ENCODE measurements at regions not wholly inside any gene's neighbourhood (a gene's known extent, or its start where the extent isn't known, plus 50 kb on each side); places are given as distances from the start of the nearest gene placed in this dataset.

DNA sequence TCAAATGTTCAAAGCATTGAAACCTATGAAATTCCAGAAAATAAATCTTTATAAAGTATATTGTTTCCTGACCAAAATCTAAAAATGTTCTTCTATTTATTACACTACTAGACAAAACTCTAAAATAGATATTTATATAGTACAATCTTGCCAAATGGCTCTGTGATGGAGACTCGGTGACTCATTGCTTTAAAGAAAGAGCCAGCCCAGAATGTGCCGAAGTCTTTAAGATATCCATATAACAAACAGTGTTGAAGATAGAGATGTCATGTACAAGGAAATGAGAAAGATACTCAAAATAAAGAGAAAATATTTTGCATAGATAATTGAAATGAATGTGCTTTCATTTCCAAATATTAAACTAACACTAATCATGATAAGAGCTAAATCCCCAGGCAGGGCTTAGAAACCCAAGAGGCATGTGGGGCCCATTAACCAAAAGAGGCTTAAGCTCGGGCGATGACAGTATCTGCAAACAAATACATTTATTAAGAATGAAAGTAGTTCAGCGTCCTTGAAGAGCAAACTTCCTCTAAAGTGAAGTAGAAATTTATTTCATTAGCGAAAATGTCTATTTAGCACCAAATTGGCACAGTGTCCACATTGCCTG is 102.1 kb upstream of the FAM9B start:
- WGBS, 5 donors = 50 to 68% (median 60%) methylated on average over 6 of the region's 6 CpGs
- TF ChIP-seq POLR2AphosphoS5 (IDR thresholded peaks at IDR 0.05) = no peak
- no peak for TF ChIP-seq POLR2A (IDR thresholded peaks at IDR 0.05)
- TF ChIP-seq, protein P1, sequence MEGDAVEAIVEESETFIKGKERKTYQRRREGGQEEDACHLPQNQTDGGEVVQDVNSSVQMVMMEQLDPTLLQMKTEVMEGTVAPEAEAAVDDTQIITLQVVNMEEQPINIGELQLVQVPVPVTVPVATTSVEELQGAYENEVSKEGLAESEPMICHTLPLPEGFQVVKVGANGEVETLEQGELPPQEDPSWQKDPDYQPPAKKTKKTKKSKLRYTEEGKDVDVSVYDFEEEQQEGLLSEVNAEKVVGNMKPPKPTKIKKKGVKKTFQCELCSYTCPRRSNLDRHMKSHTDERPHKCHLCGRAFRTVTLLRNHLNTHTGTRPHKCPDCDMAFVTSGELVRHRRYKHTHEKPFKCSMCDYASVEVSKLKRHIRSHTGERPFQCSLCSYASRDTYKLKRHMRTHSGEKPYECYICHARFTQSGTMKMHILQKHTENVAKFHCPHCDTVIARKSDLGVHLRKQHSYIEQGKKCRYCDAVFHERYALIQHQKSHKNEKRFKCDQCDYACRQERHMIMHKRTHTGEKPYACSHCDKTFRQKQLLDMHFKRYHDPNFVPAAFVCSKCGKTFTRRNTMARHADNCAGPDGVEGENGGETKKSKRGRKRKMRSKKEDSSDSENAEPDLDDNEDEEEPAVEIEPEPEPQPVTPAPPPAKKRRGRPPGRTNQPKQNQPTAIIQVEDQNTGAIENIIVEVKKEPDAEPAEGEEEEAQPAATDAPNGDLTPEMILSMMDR (IDR thresholded peaks at IDR 0.05 in 8 of 11, conservative IDR thresholded peaks at IDR 0.05 in 3 of 11) = no peak
- intact Hi-C loops (cut with DNase I; ENCODE audit: low total_unique reads) = no loop called here

DNA sequence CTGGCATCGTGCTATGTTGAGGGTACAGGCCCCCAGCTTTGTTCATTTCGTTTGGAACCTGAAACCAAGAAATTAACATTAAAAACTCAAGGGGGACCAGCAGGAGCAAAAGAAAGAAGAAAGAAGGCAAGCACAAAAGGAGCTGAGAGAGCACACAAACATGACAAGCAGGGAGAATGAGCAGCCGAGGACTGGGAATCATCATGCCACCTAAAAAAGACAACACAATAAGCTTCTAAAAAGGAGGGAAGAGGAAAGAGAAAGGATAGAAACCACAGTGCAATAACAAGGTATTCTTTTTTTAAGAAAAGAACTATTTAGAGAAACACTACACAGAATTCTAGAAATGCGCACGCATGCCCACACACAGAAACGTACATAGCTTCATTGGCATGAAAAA is 103.2 kb upstream of the FAM9B start:
- no peaks in the 10 kb centered on the region for H3K4me1 ChIP-seq
- H3K36me3 ChIP-seq = no peaks in the 10 kb centered on the region
- no peak overlapping the region for H3K27ac ChIP-seq
- TF ChIP-seq, protein P1 (IDR thresholded peaks at IDR 0.05 in 8 of 11, conservative IDR thresholded peaks at IDR 0.05 in 3 of 11) = no peak
- no peak for TF ChIP-seq POLR2AphosphoS5 (IDR thresholded peaks at IDR 0.05)
- TF ChIP-seq POLR2A (IDR thresholded peaks at IDR 0.05) = no peak
- intact Hi-C loops (cut with DNase I; ENCODE audit: low total_unique reads) = no loop called here
- H3K9me3 ChIP-seq = peaks cover 0 to 4% (median 0%) of the 10 kb centered on the region in 8 donors
- no peak for DNase-seq
- H3K4me3 ChIP-seq = no peak overlapping the region
- 83 to 95% (median 92%) methylated on average over 6 of the region's 6 CpGs for WGBS, 5 donors
- no peaks in the 10 kb centered on the region for H3K27me3 ChIP-seq (replicated peaks in 1 of 7)

More for the DNA sequence above, 102.1 kb upstream of the FAM9B start:
- Histone ChIP-seq H3K27ac (no peak overlapping the region), H3K4me1 (no peaks in the 10 kb centered on the region), H3K27me3 (replicated peaks in 1 of 7) (no peaks in the 10 kb centered on the region), H3K36me3 (no peaks in the 10 kb centered on the region), H3K4me3 (no peak overlapping the region), H3K9me3 (peaks cover 0 to 4% (median 0%) of the 10 kb centered on the region in 8 donors)
- no peak for DNase-seq

DNA sequence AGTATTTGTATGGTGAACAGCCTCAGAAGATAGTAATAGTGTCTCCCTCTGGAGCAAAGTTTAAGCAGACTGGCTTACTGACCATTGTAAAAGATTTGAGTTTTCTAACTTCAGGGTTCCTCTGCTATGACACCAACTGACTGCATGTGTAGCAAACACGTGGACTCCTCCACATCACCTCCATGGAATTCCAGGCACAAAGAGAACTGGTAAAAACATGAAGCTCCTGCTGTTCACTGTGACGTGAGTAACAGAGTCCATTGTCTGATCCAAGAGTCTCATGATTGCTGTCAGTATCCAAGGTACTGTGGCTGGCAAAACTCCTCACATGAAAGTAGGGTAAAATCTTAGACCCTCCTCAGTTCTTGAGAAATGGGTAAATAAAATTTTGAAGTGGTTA is 107.6 kb upstream of the FAM9B start:
- DNase-seq = no peak
- H3K27ac ChIP-seq = no peak overlapping the region
- WGBS, 5 donors = 65 to 85% (median 83%) methylated on average over 2 of the region's 2 CpGs
- H3K4me1 ChIP-seq = no peaks in the 10 kb centered on the region
- H3K4me3 ChIP-seq = no peak overlapping the region
- peaks cover 0 to 5% (median 0%) of the 10 kb centered on the region in 7 donors for H3K27me3 ChIP-seq (replicated peaks in 1 of 7)
- TF ChIP-seq, protein P1 (IDR thresholded peaks at IDR 0.05 in 8 of 11, conservative IDR thresholded peaks at IDR 0.05 in 3 of 11) = no peak
- TF ChIP-seq POLR2A (IDR thresholded peaks at IDR 0.05) (no peak), POLR2AphosphoS5 (IDR thresholded peaks at IDR 0.05) (no peak)
- H3K9me3 ChIP-seq = no peaks in the 10 kb centered on the region
- no peaks in the 10 kb centered on the region for H3K36me3 ChIP-seq
- intact Hi-C loops (cut with DNase I; ENCODE audit: low total_unique reads) = no loop called here

DNA sequence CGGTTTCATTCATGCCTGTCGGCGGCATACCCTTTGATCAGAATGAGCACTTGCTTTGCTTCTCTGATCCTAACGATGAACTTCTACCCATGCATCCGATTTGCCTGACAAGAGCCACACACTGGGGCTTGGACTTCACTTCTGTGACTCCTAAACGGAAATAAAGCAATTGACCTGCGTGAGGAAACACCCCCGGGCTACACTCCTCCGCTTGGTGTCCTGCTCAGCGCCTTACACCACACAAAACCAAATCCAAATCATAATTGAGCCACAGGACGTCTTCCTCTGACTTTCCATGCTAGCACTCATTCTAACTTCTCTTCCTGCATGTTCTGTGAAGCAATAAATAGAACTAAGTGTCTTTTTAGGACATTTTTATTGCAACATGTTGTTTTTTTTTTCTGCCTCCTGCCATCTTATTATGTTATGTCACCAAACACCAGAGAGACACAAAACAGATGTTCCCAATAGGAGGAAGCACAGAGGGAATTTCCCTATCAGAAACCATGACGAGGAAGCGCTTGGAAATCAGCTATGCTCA is 110.8 kb upstream of the FAM9B start:
- TF ChIP-seq, protein P1 (IDR thresholded peaks at IDR 0.05 in 8 of 11, conservative IDR thresholded peaks at IDR 0.05 in 3 of 11) = no peak
- TF ChIP-seq POLR2AphosphoS5 (IDR thresholded peaks at IDR 0.05) (no peak), POLR2A (IDR thresholded peaks at IDR 0.05) (no peak)
- intact Hi-C loops (cut with DNase I; ENCODE audit: low total_unique reads) = no loop called here
- Histone ChIP-seq H3K27ac (no peak overlapping the region), H3K36me3 (no peaks in the 10 kb centered on the region), H3K27me3 (replicated peaks in 1 of 7) (peaks cover 0 to 5% (median 0%) of the 10 kb centered on the region in 7 donors), H3K9me3 (no peaks in the 10 kb centered on the region), H3K4me1 (no peaks in the 10 kb centered on the region), H3K4me3 (no peak overlapping the region)
- DNase-seq = no peak
- WGBS, 5 donors = 43 to 66% (median 57%) methylated on average over 13 of the region's 13 CpGs
